CD14-positive monocyte (primary cell): ENCODE measurements at regions not wholly inside any gene's neighbourhood (a gene's known extent, or its start where the extent isn't known, plus 50 kb on each side); places are given as distances from the start of the nearest gene placed in this dataset.

ENCODE experiments used
- DNase-seq, 3 donors: peaks; one replicate each; pipeline ENCODE4 v3.0.0-alpha.2; 2011 to 2022
- H2AFZ ChIP-seq: 2 replicates; pipeline ENCODE4 v1.6.0; 2012; ENCODE audit warnings: mild to moderate bottlenecking, low read depth, low read length, inconsistent platforms; ENCODE audit not compliant: insufficient read depth, poor library complexity, severe bottlenecking
- H3K27ac ChIP-seq, 2 donors: 1 replicate in 1 of 2; 2 replicates in 1 of 2; pipeline ENCODE4 v1.5.1; 2012 to 2013; ENCODE audit warnings: low read length in 2 of 2, control low read depth in 1 of 2, inconsistent platforms in 1 of 2, low read depth in 1 of 2, mild to moderate bottlenecking in 1 of 2
- H3K27me3 ChIP-seq, 2 donors: one replicate each; pipeline versions ENCODE4 v1.6.0 to v1.6.1; 2011 to 2013; ENCODE audit warnings: low read length in 2 of 2; ENCODE audit not compliant: control insufficient read depth in 2 of 2, insufficient read depth in 2 of 2
- H3K36me3 ChIP-seq, 2 donors: replicated peaks in 1 of 2; 1 replicate in 1 of 2; 2 replicates in 1 of 2; pipeline versions ENCODE4 v1.5.1 to v1.6.1; 2012 to 2013; ENCODE audit warnings: low read length in 2 of 2, control low read depth in 1 of 2, inconsistent platforms in 1 of 2, mild to moderate bottlenecking in 1 of 2; ENCODE audit not compliant: insufficient read depth in 2 of 2, control insufficient read depth in 1 of 2
- H3K4me1 ChIP-seq, 2 donors: 1 replicate in 1 of 2; 2 replicates in 1 of 2; pipeline versions ENCODE4 v1.5.1 to v1.6.1; 2012 to 2013; ENCODE audit warnings: low read length in 2 of 2, control low read depth in 1 of 2, inconsistent platforms in 1 of 2, mild to moderate bottlenecking in 1 of 2, moderate library complexity in 1 of 2; ENCODE audit not compliant: insufficient read depth in 2 of 2, control insufficient read depth in 1 of 2
- H3K4me2 ChIP-seq: replicated peaks from 2 replicates; pipeline ENCODE3; 2012; ENCODE audit warnings: low read length, moderate library complexity, mild to moderate bottlenecking; ENCODE audit not compliant: poor library complexity, severe bottlenecking; ENCODE audit errors: extremely low read depth
- H3K4me3 ChIP-seq, 3 experiments: fragments of 200-600 bp in 1 of 3; sonication (generic) in 1 of 3; replicated peaks in 1 of 3; 1 replicate in 2 of 3; 2 replicates in 1 of 3; pipeline ENCODE4 v1.5.1; 2011 to 2013; ENCODE audit warnings: low read length in 3 of 3, mild to moderate bottlenecking in 3 of 3, control low read depth in 2 of 3, low read depth in 2 of 3, inconsistent platforms in 1 of 3, moderate library complexity in 1 of 3
- H3K79me2 ChIP-seq: 2 replicates; pipeline ENCODE4 v1.6.0; 2012; ENCODE audit warnings: mild to moderate bottlenecking, control low read depth, inconsistent platforms, low read length, moderate library complexity; ENCODE audit not compliant: insufficient read depth
- H3K9ac ChIP-seq: 2 replicates; pipeline ENCODE4 v1.6.0; 2017; ENCODE audit warnings: low read length, mild to moderate bottlenecking; ENCODE audit not compliant: insufficient read depth, poor library complexity, severe bottlenecking
- H3K9me3 ChIP-seq, 2 donors: replicated peaks in 1 of 2; 1 replicate in 1 of 2; 2 replicates in 1 of 2; pipeline versions ENCODE4 v1.5.1 to v1.6.1; 2012 to 2013; ENCODE audit warnings: low read length in 2 of 2, control low read depth in 1 of 2; ENCODE audit not compliant: control insufficient read depth in 1 of 2, insufficient read depth in 1 of 2
- H4K20me1 ChIP-seq: 2 replicates; pipeline ENCODE4 v1.6.0; 2012; ENCODE audit warnings: mild to moderate bottlenecking, low read length, control low read depth, moderate library complexity; ENCODE audit not compliant: insufficient read depth
- H3K27ac Mint-ChIP-seq, 7 donors: one replicate each; pipeline ENCODE4 v1.8.0; 2020; ENCODE audit warnings: mild to moderate bottlenecking in 7 of 7, mixed read lengths in 7 of 7, moderate library complexity in 6 of 7, inconsistent platforms in 2 of 7
- H3K27me3 Mint-ChIP-seq, 3 donors: one replicate each; pipeline ENCODE4 v1.8.0; 2021 to 2022; ENCODE audit warnings: low read depth in 3 of 3, mild to moderate bottlenecking in 3 of 3, mixed read lengths in 3 of 3, moderate library complexity in 3 of 3, inconsistent platforms in 1 of 3
- H3K36me3 Mint-ChIP-seq, 2 donors: one replicate each; pipeline ENCODE4 v1.8.0; 2020; ENCODE audit warnings: mixed read lengths in 2 of 2, inconsistent platforms in 1 of 2, mild to moderate bottlenecking in 1 of 2
- H3K4me1 Mint-ChIP-seq: one replicate; pipeline ENCODE4 v1.8.0; 2020; ENCODE audit warnings: mild to moderate bottlenecking, mixed read lengths
- H3K4me3 Mint-ChIP-seq, 2 donors: one replicate each; pipeline ENCODE4 v1.8.0; 2020; ENCODE audit warnings: mild to moderate bottlenecking in 2 of 2, mixed read lengths in 2 of 2, moderate library complexity in 1 of 2
- H3K9me3 Mint-ChIP-seq, 7 donors: one replicate each; pipeline ENCODE4 v1.8.0; 2020 to 2022; ENCODE audit warnings: mixed read lengths in 7 of 7, mild to moderate bottlenecking in 6 of 7, moderate library complexity in 6 of 7, inconsistent platforms in 2 of 7
- CTCF ChIP-seq: fragments of 200-600 bp; IDR thresholded peaks from one replicate; pipeline ENCODE4 v1.8.0; 2022; ENCODE audit warnings: antibody characterized with exemption, mild to moderate bottlenecking
- WGBS: methylation state at CpG from one replicate; pipeline ENCODE4 v1.1.5; 2013; ENCODE audit warnings: missing lambda C conversion rate; ENCODE audit not compliant: insufficient coverage; 5-methylcytosine and 5-hydroxymethylcytosine counted together
- intact Hi-C, 2 donors: fragments of 100-400 bp; cut with micrococcal nuclease; formaldehyde crosslinking; loops; one replicate each; pipeline versions ENCODE4 v1.15.0 to v1.15.1; 2023

- WGBS = 80% methylated on average over 1 of the region's 2 CpGs
- H3K27me3 ChIP-seq = no peaks in the 10 kb centered on the region
- H2AFZ ChIP-seq = no peak overlapping the region
- Mint-ChIP-seq H3K27me3 (peaks cover 0 to 2% (median 0%) of the 10 kb centered on the region in 3 donors), H3K36me3 (no peaks in the 10 kb centered on the region), H3K9me3 (no peaks in the 10 kb centered on the region), H3K4me1 (no peaks in the 10 kb centered on the region), H3K27ac (no peak overlapping the region), H3K4me3 (no peak overlapping the region)
- no peak for DNase-seq
- intact Hi-C loops = no loop called here
- no peaks in the 10 kb centered on the region for H4K20me1 ChIP-seq
- H3K4me1 ChIP-seq = no peaks in the 10 kb centered on the region
- no peaks in the 10 kb centered on the region for H3K9me3 ChIP-seq
- no peaks in the 10 kb centered on the region for H3K79me2 ChIP-seq
- no peak overlapping the region for H3K4me3 ChIP-seq
- no peak overlapping the region for H3K9ac ChIP-seq
- H3K36me3 ChIP-seq = no peaks in the 10 kb centered on the region
- no peak overlapping the region for H3K27ac ChIP-seq
- TF ChIP-seq CTCF = no peak
- no peak overlapping the region for H3K4me2 ChIP-seq
These were observed 347.4 kb upstream of the NUDT12 start for GRCh38 chr5:103910011-103910410.

GRCh38 chr5:103909391-103909790 is 346.8 kb upstream of the NUDT12 start:
- H3K27me3 ChIP-seq = no peaks in the 10 kb centered on the region
- H3K27ac ChIP-seq = no peak overlapping the region
- H3K4me2 ChIP-seq = no peak overlapping the region
- no peaks in the 10 kb centered on the region for H4K20me1 ChIP-seq
- H3K9me3 Mint-ChIP-seq = no peaks in the 10 kb centered on the region
- H3K79me2 ChIP-seq = no peaks in the 10 kb centered on the region
- H3K4me3 Mint-ChIP-seq = no peak overlapping the region
- intact Hi-C loops = no loop called here
- no peak overlapping the region for H3K4me3 ChIP-seq
- no peaks in the 10 kb centered on the region for H3K4me1 Mint-ChIP-seq
- no peak overlapping the region for H3K27ac Mint-ChIP-seq
- H2AFZ ChIP-seq = no peak overlapping the region
- no peaks in the 10 kb centered on the region for H3K36me3 ChIP-seq
- H3K4me1 ChIP-seq = no peaks in the 10 kb centered on the region
- no peak overlapping the region for H3K9ac ChIP-seq
- peaks cover 0 to 2% (median 0%) of the 10 kb centered on the region in 3 donors for H3K27me3 Mint-ChIP-seq
- TF ChIP-seq CTCF = no peak
- no peaks in the 10 kb centered on the region for H3K9me3 ChIP-seq
- H3K36me3 Mint-ChIP-seq = no peaks in the 10 kb centered on the region
- DNase-seq = no peak
- WGBS = no CpG with 5 or more reads among the region's 3 CpGs
